K562 (cell line): ENCODE measurements at regions not wholly inside any gene's neighbourhood (a gene's known extent, or its start where the extent isn't known, plus 50 kb on each side); places are given as distances from the start of the nearest gene placed in this dataset.
A peak's percentile ranks its signal among the peaks of the same experiment; 100 is the strongest.

Experiments
- ATAC-seq: fragments of 200-7000 bp; cut with Tn5 transposase; 3 replicates; pipeline ENCODE4 v1.9.1; 2020; ENCODE audit warnings: moderate library complexity
- BruUV-seq: library from RNA; stranded (reverse); fragments of 400-500 nt; replicated peaks from 2 replicates; lab custom pipeline; 2021; lab: Mats Ljungman, UMichigan
- CTCF ChIA-PET: fragments of 300-600 bp; formaldehyde crosslinking; extraction: SDS; loops from one replicate; lab custom pipeline; 2021; ENCODE audit warnings: low intra/inter-chr PET ratio; lab: Yijun Ruan, JAX
- POLR2A ChIA-PET: fragments of 300-600, 350-650 bp; sonication (Branson Sonifier 250); formaldehyde crosslinking; extraction: SDS; loops from one replicate; lab custom pipeline; 2021; ENCODE audit warnings: antibody characterized with exemption, inconsistent platforms; lab: Yijun Ruan, JAX
- DNase-seq, 4 experiments: peaks; one replicate each; pipeline versions ENCODE4 v3.0.0 to v3.0.0-alpha.2; 2011 to 2018; ENCODE audit warnings: low spot score in 3 of 4, mixed read lengths in 3 of 4; ENCODE audit errors: extremely low read depth in 1 of 4
- FAIRE-seq: peaks from 2 replicates; lab custom pipeline; 2011; peaks lifted over from hg19 to GRCh38; lab: Jason Lieb, UNC
- H2AFZ ChIP-seq: 2 replicates; pipeline ENCODE4 v1.6.0; 2011; ENCODE audit warnings: low read depth, low read length, control low read depth, inconsistent platforms
- H3K27ac ChIP-seq: fragments of 200-600 bp; 3 replicates; pipeline ENCODE4 v1.8.0; 2011; ENCODE audit warnings: low read depth, mild to moderate bottlenecking, control low read depth, inconsistent platforms, low read length, moderate library complexity, mixed read lengths; ENCODE audit errors: extremely low read depth
- H3K27me3 ChIP-seq, 2 experiments: fragments of 300-600 bp in 1 of 2; 2 replicates in 1 of 2; 3 replicates in 1 of 2; pipeline versions ENCODE4 v1.6.0 to v1.8.0; 2011; ENCODE audit warnings: inconsistent platforms in 2 of 2, low read length in 2 of 2, mild to moderate bottlenecking in 1 of 2, mixed read lengths in 1 of 2, moderate library complexity in 1 of 2; ENCODE audit not compliant: control insufficient read depth in 2 of 2, insufficient read depth in 2 of 2
- H3K36me3 ChIP-seq: fragments of 300-600 bp; 3 replicates; pipeline ENCODE4 v1.8.0; 2011; ENCODE audit warnings: mild to moderate bottlenecking, low read length, inconsistent platforms; ENCODE audit not compliant: control insufficient read depth, insufficient read depth
- H3K4me1 ChIP-seq, 2 experiments: fragments of 200-600 bp in 1 of 2; replicated peaks in 1 of 2; 2 replicates in 1 of 2; 3 replicates in 1 of 2; pipeline versions ENCODE4 v1.5.1 to v1.8.0; 2011; ENCODE audit warnings: inconsistent platforms in 2 of 2, low read length in 2 of 2, mild to moderate bottlenecking in 1 of 2, mixed read lengths in 1 of 2, moderate library complexity in 1 of 2; ENCODE audit not compliant: control insufficient read depth in 2 of 2, insufficient read depth in 2 of 2
- H3K4me2 ChIP-seq: 2 replicates; pipeline ENCODE4 v1.6.1; 2011; ENCODE audit warnings: low read length, control low read depth, inconsistent platforms, mixed read lengths; ENCODE audit not compliant: insufficient read depth
- H3K4me3 ChIP-seq: fragments of 200-600 bp; sonication (generic), shearing (Covaris generic); 2 replicates; pipeline ENCODE4 v1.5.1; 2016; ENCODE audit warnings: control low read depth, inconsistent platforms
- H3K79me2 ChIP-seq: fragments of 200-600 bp; 3 replicates; pipeline ENCODE4 v1.8.0; 2011; ENCODE audit warnings: low read length, inconsistent platforms; ENCODE audit not compliant: control insufficient read depth, insufficient read depth
- H3K9ac ChIP-seq, 2 experiments: 2 replicates each; pipeline versions ENCODE4 v1.6.0 to v1.6.1; 2011; ENCODE audit warnings: low read depth in 2 of 2, low read length in 2 of 2, control low read depth in 1 of 2, inconsistent platforms in 1 of 2, mild to moderate bottlenecking in 1 of 2, mixed read lengths in 1 of 2; ENCODE audit not compliant: insufficient read depth in 1 of 2
- H3K9me1 ChIP-seq: one replicate; pipeline ENCODE4 v1.6.0; 2011; ENCODE audit warnings: inconsistent platforms, mild to moderate bottlenecking, low read length, moderate library complexity; ENCODE audit not compliant: control insufficient read depth, insufficient read depth
- H3K9me3 ChIP-seq: replicated peaks from 2 replicates; pipeline ENCODE4 v1.5.1; 2011; ENCODE audit warnings: low read depth, low read length, inconsistent platforms; ENCODE audit not compliant: control insufficient read depth, insufficient read depth
- H4K20me1 ChIP-seq: replicated peaks from 2 replicates; pipeline ENCODE4 v1.6.1; 2011; ENCODE audit warnings: low read length, inconsistent platforms, mixed read lengths; ENCODE audit not compliant: control insufficient read depth, insufficient read depth
- ATF3 ChIP-seq, 2 experiments: fragments of 450-650 bp in 1 of 2; sonication (generic) in 1 of 2; formaldehyde crosslinking in 1 of 2; IDR thresholded peaks in 1 of 2; conservative IDR thresholded peaks in 1 of 2; 2 replicates each; pipeline versions ENCODE4 v1.6.1 to v1.8.1; 2016 to 2023; ENCODE audit warnings: mild to moderate bottlenecking in 2 of 2, moderate library complexity in 2 of 2, inconsistent platforms in 1 of 2, missing genetic modification reagents in 1 of 2
- BRCA1 ChIP-seq, 2 experiments: fragments of 450-650 bp in 1 of 2; sonication (generic) in 1 of 2; formaldehyde crosslinking in 1 of 2; IDR thresholded peaks; 2 replicates each; pipeline versions ENCODE4 v1.5.0 to v1.6.1; 2017 to 2020; ENCODE audit warnings: mild to moderate bottlenecking in 1 of 2, missing genetic modification reagents in 1 of 2
- CBFA2T2 ChIP-seq: fragments of 450-650 bp; conservative IDR thresholded peaks from 2 replicates; pipeline ENCODE4 v1.6.1; 2017; ENCODE audit warnings: mild to moderate bottlenecking
- CEBPB ChIP-seq: fragments of 450-650 bp; IDR thresholded peaks from 2 replicates; pipeline ENCODE4 v1.6.1; 2016; ENCODE audit warnings: missing genetic modification characterization, missing compliant biosample characterization
- CEBPG ChIP-seq, 3 experiments: fragments of 200-800 bp in 1 of 3; sonication (Bioruptor generic) in 1 of 3; sonication (generic) in 1 of 3; formaldehyde crosslinking in 1 of 3; IDR thresholded peaks in 2 of 3; conservative IDR thresholded peaks in 1 of 3; 2 replicates each; pipeline versions ENCODE4 v1.6.1 to v1.8.0; 2016 to 2022; ENCODE audit warnings: missing compliant biosample characterization in 2 of 3, missing genetic modification characterization in 2 of 3, mild to moderate bottlenecking in 1 of 3, missing genetic modification reagents in 1 of 3
- CHCHD3 ChIP-seq: fragments of 250-450 bp; sonication (Bioruptor Pico); IDR thresholded peaks from 2 replicates; pipeline ENCODE4 v2.1.2; 2022; ENCODE audit warnings: mild to moderate bottlenecking
- EWSR1 ChIP-seq: fragments of 450-650 bp; IDR thresholded peaks from 2 replicates; pipeline ENCODE4 v1.6.1; 2018; ENCODE audit warnings: borderline replicate concordance, mild to moderate bottlenecking, low read depth, moderate library complexity; ENCODE audit not compliant: partially characterized antibody
- KLF6 ChIP-seq: fragments of 250-450 bp; sonication (Bioruptor Pico); IDR thresholded peaks from 2 replicates; pipeline ENCODE4 v1.4.0; 2020; ENCODE audit warnings: mild to moderate bottlenecking, moderate library complexity, borderline replicate concordance
- MYBL2 ChIP-seq, 2 experiments: fragments of 450-650 bp in 1 of 2; sonication (generic) in 1 of 2; formaldehyde crosslinking in 1 of 2; IDR thresholded peaks; 2 replicates each; pipeline versions ENCODE4 v1.6.1 to v1.8.1; 2017 to 2022; ENCODE audit warnings: borderline replicate concordance in 1 of 2, inconsistent platforms in 1 of 2, low read depth in 1 of 2, mild to moderate bottlenecking in 1 of 2, missing genetic modification reagents in 1 of 2, moderate library complexity in 1 of 2
- NCOA4 ChIP-seq: fragments of 450-650 bp; IDR thresholded peaks from 2 replicates; pipeline ENCODE4 v1.6.1; 2018; ENCODE audit warnings: mild to moderate bottlenecking; ENCODE audit not compliant: partially characterized antibody
- NONO ChIP-seq, 2 experiments: fragments of 200-400 bp in 1 of 2; fragments of 450-650 bp in 1 of 2; formaldehyde crosslinking in 1 of 2; IDR thresholded peaks; 2 replicates each; pipeline ENCODE4 v1.6.1; 2017; ENCODE audit warnings: low read depth in 2 of 2, mild to moderate bottlenecking in 2 of 2, moderate library complexity in 2 of 2, low read length in 1 of 2
- RBM15 ChIP-seq: fragments of 200-400 bp; formaldehyde crosslinking; IDR thresholded peaks from 2 replicates; pipeline ENCODE4 v1.6.1; 2018; ENCODE audit warnings: mild to moderate bottlenecking, low read length, moderate library complexity; ENCODE audit not compliant: insufficient read depth
- SAFB ChIP-seq: fragments of 200-400 bp; formaldehyde crosslinking; IDR thresholded peaks from 2 replicates; pipeline ENCODE4 v1.6.1; 2017; ENCODE audit warnings: low read depth, low read length, borderline replicate concordance
- SRSF1 ChIP-seq: fragments of 200-400 bp; formaldehyde crosslinking; IDR thresholded peaks from 2 replicates; pipeline ENCODE4 v1.6.1; 2017; ENCODE audit warnings: mild to moderate bottlenecking, low read depth, low read length, moderate library complexity
- STAG1 ChIP-seq: sonication (generic); formaldehyde crosslinking; IDR thresholded peaks from 2 replicates; pipeline ENCODE4 v1.5.0; 2020; ENCODE audit warnings: missing genetic modification reagents, borderline replicate concordance
- TEAD2 ChIP-seq: fragments of 450-650 bp; IDR thresholded peaks from 2 replicates; pipeline ENCODE4 v1.6.1; 2016; ENCODE audit warnings: missing genetic modification characterization, control low read depth, missing compliant biosample characterization
- TEAD4 ChIP-seq, 2 experiments: sonication (generic) in 1 of 2; formaldehyde crosslinking in 1 of 2; IDR thresholded peaks; 2 replicates each; pipeline versions ENCODE4 v1.6.1 to v1.8.0; 2012 to 2022; ENCODE audit warnings: borderline replicate concordance in 1 of 2, inconsistent platforms in 1 of 2, low read length in 1 of 2, mild to moderate bottlenecking in 1 of 2, missing genetic modification reagents in 1 of 2
- TFAM ChIP-seq: fragments of 250-450 bp; sonication (Bioruptor Pico); conservative IDR thresholded peaks from 2 replicates; pipeline ENCODE4 v1.5.0; 2021; ENCODE audit warnings: mild to moderate bottlenecking, moderate library complexity
- XRCC3 ChIP-seq: fragments of 450-650 bp; IDR thresholded peaks from 2 replicates; pipeline ENCODE4 v1.6.1; 2017; ENCODE audit warnings: mild to moderate bottlenecking, moderate library complexity
- ZBED1 ChIP-seq: IDR thresholded peaks from 2 replicates; pipeline ENCODE4 v1.6.1; 2014
- WGBS: fragments of 100-300 bp; shearing (Covaris generic); methylation state at CpG from one replicate; pipeline ENCODE4 v1.1.6; 2016; ENCODE audit warnings: low coverage, mixed read lengths; ENCODE audit not compliant: insufficient coverage; ENCODE audit errors: missing lambda C conversion rate; 5-methylcytosine and 5-hydroxymethylcytosine counted together
- in situ Hi-C: fragments of 300-500 bp; cut with MboI; formaldehyde crosslinking; loops from 4 replicates; pipeline ENCODE4 v1.15.0; 2018; ENCODE audit warnings: inconsistent platforms, mixed read lengths
- intact Hi-C: fragments of 100-400 bp; cut with micrococcal nuclease; formaldehyde crosslinking; loops from 2 replicates; pipeline ENCODE4 v1.14.2; 2022

GRCh38 chr17:33838281-33838680 lies 416.8 kb upstream of the CCL2 start:
- POLR2A ChIA-PET, result interaction anchor here (1.4 kb wide), 1 partner anchor 9 kb away, joined by 4 read pairs; no protein-coding TSS in a partner anchor
- Histone ChIP-seq H3K4me1 (no peaks in the 10 kb centered on the region; a peak in 1 of 5 replicates), H2AFZ (no peak overlapping the region), H3K27me3 (peaks cover 2 to 9% of the 10 kb centered on the region in 2 experiments; a peak in 4 of 5 replicates), H4K20me1 (no peaks in the 10 kb centered on the region), H3K27ac (no peak overlapping the region), H3K9ac (no peak overlapping the region), H3K36me3 (no peaks in the 10 kb centered on the region), H3K79me2 (no peaks in the 10 kb centered on the region), H3K9me3 (no peaks in the 10 kb centered on the region), H3K9me1 (no peaks in the 10 kb centered on the region), H3K4me3 (no peak overlapping the region), H3K4me2 (no peak overlapping the region)
- no peak for DNase-seq
- intact Hi-C loops, result no loop called here
- FAIRE-seq, result no peak
- no TSS peak for BruUV-seq
- ATAC-seq, result no peak
- in situ Hi-C loops, result no loop called here
- WGBS, result 3% methylated on average over 2 of the region's 2 CpGs
- CTCF ChIA-PET, result no interaction called here
- TF ChIP-seq STAG1 (CRISPR knock-in tag) (no peak), TFAM (no peak), RBM15 (no peak), CHCHD3 (CRISPR knock-in tag) (no peak), KLF6 (CRISPR knock-in tag) (no peak), XRCC3 (no peak), ZBED1 (no peak), MYBL2 (IDR thresholded peaks at IDR 0.05; ENCODE audit: low read depth) (no peak), MYBL2 (CRISPR knock-in tag; IDR thresholded peaks at IDR 0.05; ENCODE audit: borderline replicate concordance) (no peak), EWSR1 (no peak), TEAD2 (tag) (no peak), CEBPG (CRISPR knock-in tag; IDR thresholded peaks at IDR 0.05) (no peak), CEBPG (tag; conservative IDR thresholded peaks at IDR 0.05 in 1 of 2, IDR thresholded peaks at IDR 0.05 in 1 of 2) (peak; percentile 51 to 52; a peak in 2 of 4 replicates), NCOA4 (no peak), CEBPB (tag) (peak; percentile 41), SRSF1 (no peak), TEAD4 (IDR thresholded peaks at IDR 0.05; ENCODE audit: low read length) (no peak), TEAD4 (CRISPR knock-in tag; IDR thresholded peaks at IDR 0.05; ENCODE audit: borderline replicate concordance) (no peak), BRCA1 (IDR thresholded peaks at IDR 0.05) (no peak), BRCA1 (CRISPR knock-in tag; IDR thresholded peaks at IDR 0.05) (no peak), NONO (IDR thresholded peaks at IDR 0.05; ENCODE audit: low read depth in 2 of 2, low read length in 1 of 2) (no peak), SAFB (no peak), CBFA2T2 (no peak), ATF3 (IDR thresholded peaks at IDR 0.05) (peak; percentile 77), ATF3 (CRISPR knock-in tag; conservative IDR thresholded peaks at IDR 0.05) (no peak)
